Activated CD8-positive, alpha-beta T cell treated with anti-CD3 and anti-CD28 coated beads for 36 hours (primary cell): ENCODE measurements at regions not wholly inside any gene's neighbourhood (a gene's known extent, or its start where the extent isn't known, plus 50 kb on each side); places are given as distances from the start of the nearest gene placed in this dataset.
"Not testable (repeated sequence)": the region's sequence is repeated elsewhere in the genome, so short reads cannot be mapped to it uniquely, and the experiment has no call there.

ENCODE experiments used
- ATAC-seq: fragments of 200-7000 bp; cut with Tn5 transposase; one replicate; pipeline ENCODE4 v1.10.0; 2021; ENCODE audit warnings: mild to moderate bottlenecking, moderate library complexity
- CTCF ChIA-PET: fragments of 350-600 bp; sonication (Branson Sonifier 250); formaldehyde crosslinking; loops from one replicate; lab custom pipeline; 2021; ENCODE audit warnings: antibody characterized with exemption; lab: Charles Lee
- POLR2A ChIA-PET: fragments of 350-600 bp; sonication (Branson Sonifier 250); formaldehyde crosslinking; loops from one replicate; lab custom pipeline; 2021; ENCODE audit warnings: antibody characterized with exemption; lab: Charles Lee
- DNase-seq: peaks from one replicate; pipeline ENCODE4 v3.0.0-alpha.2; 2020
- H3K27ac Mint-ChIP-seq: one replicate; pipeline ENCODE4 v1.8.0; 2021; ENCODE audit warnings: mild to moderate bottlenecking, mixed read lengths
- H3K27me3 Mint-ChIP-seq: one replicate; pipeline ENCODE4 v1.8.0; 2021; ENCODE audit warnings: mixed read lengths
- H3K36me3 Mint-ChIP-seq: one replicate; pipeline ENCODE4 v1.8.0; 2021; ENCODE audit warnings: low read depth, mixed read lengths
- H3K4me1 Mint-ChIP-seq: one replicate; pipeline ENCODE4 v1.8.0; 2021; ENCODE audit warnings: low read depth, mixed read lengths
- H3K4me3 Mint-ChIP-seq: one replicate; pipeline ENCODE4 v1.8.0; 2021; ENCODE audit warnings: mild to moderate bottlenecking, moderate library complexity, mixed read lengths
- H3K9me3 Mint-ChIP-seq: one replicate; pipeline ENCODE4 v1.8.0; 2021; ENCODE audit warnings: mixed read lengths
- intact Hi-C: fragments of 100-400 bp; cut with micrococcal nuclease; formaldehyde crosslinking; loops from one replicate; pipeline ENCODE4 v1.10.0; 2022
- TF ChIP-seq, protein P1 (sequence below): fragments of 200-600 bp; IDR thresholded peaks from one replicate; pipeline ENCODE4 v1.8.0; 2022; ENCODE audit warnings: antibody characterized with exemption, mild to moderate bottlenecking

DNA sequence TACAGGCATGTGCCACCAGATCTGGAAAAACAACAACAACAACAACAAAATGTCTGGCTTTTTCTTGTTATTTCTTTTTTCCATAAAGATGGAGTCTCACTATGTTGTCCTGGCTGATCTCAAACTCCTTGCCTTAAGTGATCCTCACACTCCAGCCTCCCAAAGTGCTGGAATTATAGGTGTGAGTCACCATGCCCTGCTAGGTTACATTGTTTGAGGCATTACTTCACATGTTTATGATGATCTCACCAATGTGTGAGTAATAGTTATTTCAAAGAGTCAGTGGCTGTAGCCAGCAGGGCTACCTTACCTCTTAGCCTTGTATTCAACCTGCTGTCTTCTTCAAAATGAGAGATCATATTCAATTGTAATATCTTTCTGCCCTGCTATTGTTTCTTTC lies 445.7 kb downstream of the AMY1C start:
- H3K9me3 Mint-ChIP-seq: peaks cover 9% of the 10 kb centered on the region
- TF ChIP-seq, protein P1, sequence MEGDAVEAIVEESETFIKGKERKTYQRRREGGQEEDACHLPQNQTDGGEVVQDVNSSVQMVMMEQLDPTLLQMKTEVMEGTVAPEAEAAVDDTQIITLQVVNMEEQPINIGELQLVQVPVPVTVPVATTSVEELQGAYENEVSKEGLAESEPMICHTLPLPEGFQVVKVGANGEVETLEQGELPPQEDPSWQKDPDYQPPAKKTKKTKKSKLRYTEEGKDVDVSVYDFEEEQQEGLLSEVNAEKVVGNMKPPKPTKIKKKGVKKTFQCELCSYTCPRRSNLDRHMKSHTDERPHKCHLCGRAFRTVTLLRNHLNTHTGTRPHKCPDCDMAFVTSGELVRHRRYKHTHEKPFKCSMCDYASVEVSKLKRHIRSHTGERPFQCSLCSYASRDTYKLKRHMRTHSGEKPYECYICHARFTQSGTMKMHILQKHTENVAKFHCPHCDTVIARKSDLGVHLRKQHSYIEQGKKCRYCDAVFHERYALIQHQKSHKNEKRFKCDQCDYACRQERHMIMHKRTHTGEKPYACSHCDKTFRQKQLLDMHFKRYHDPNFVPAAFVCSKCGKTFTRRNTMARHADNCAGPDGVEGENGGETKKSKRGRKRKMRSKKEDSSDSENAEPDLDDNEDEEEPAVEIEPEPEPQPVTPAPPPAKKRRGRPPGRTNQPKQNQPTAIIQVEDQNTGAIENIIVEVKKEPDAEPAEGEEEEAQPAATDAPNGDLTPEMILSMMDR: no peak
- no peaks in the 10 kb centered on the region for H3K36me3 Mint-ChIP-seq

DNA sequence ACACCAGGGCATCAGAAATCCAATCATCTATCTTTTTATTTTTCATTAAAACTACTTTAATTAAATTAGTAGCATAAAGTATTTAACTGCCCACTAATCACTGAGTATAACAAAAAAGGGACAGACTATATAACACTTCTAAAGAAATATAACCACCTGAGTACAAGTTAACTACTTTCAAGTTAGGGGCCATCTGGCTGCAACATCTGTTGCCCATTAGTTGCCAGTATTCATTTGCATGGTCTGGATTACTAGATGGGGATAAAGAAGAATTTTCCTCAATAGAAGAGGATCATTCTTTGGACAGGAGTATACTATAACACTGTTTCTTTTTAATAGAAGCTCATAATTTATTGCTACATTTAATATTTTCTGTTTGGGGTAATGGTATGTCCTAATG lies 446.4 kb downstream of the AMY1C start:
- ATAC-seq (no peak), DNase-seq (no peak)
- Mint-ChIP-seq H3K4me1 (no peaks in the 10 kb centered on the region), H3K36me3 (no peaks in the 10 kb centered on the region), H3K27ac (no peak overlapping the region), H3K4me3 (no peak overlapping the region), H3K9me3 (peaks cover 6% of the 10 kb centered on the region), H3K27me3 (no peaks in the 10 kb centered on the region)
- intact Hi-C loops: no loop called here
- TF ChIP-seq, protein P1: no peak
- ChIA-PET POLR2A (no interaction called here), CTCF (no interaction called here)

More for the DNA sequence above, 445.7 kb downstream of the AMY1C start:
- CTCF ChIA-PET: no interaction called here
- H3K27ac Mint-ChIP-seq: no peak overlapping the region
- H3K4me1 Mint-ChIP-seq: no peaks in the 10 kb centered on the region
- no peak overlapping the region for H3K4me3 Mint-ChIP-seq
- intact Hi-C loops: no loop called here
- no peak for ATAC-seq
- no peak for DNase-seq
- POLR2A ChIA-PET: no interaction called here
- H3K27me3 Mint-ChIP-seq: no peaks in the 10 kb centered on the region

DNA sequence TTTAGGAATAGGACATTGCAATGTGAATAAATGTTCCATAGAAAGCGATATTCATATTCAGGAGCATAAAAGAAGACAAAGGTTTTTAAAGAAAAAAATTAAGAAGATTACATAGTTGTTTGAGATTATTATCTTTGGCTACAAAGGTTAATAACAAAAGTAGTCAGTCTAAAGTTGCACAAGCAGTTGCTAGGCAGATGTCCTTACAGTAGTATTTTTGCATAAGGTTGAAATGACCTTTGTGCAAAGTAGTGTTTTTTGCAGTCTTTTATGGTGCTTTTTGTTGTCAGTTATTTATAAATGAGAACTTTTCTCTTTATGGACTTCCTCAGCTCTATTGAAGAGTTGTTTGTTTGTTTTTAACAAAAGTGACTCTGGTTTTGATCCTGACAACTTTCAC lies 447.8 kb downstream of the AMY1C start:
- H3K27ac Mint-ChIP-seq: no peak overlapping the region
- ChIA-PET POLR2A (no interaction called here), CTCF (no interaction called here)
- H3K4me3 Mint-ChIP-seq: no peak overlapping the region
- ATAC-seq (no peak), DNase-seq (no peak)
- H3K36me3 Mint-ChIP-seq: no peaks in the 10 kb centered on the region
- no peaks in the 10 kb centered on the region for H3K4me1 Mint-ChIP-seq
- peaks cover 5% of the 10 kb centered on the region for H3K9me3 Mint-ChIP-seq
- H3K27me3 Mint-ChIP-seq: no peaks in the 10 kb centered on the region
- TF ChIP-seq, protein P1: no peak
- intact Hi-C loops: no loop called here

DNA sequence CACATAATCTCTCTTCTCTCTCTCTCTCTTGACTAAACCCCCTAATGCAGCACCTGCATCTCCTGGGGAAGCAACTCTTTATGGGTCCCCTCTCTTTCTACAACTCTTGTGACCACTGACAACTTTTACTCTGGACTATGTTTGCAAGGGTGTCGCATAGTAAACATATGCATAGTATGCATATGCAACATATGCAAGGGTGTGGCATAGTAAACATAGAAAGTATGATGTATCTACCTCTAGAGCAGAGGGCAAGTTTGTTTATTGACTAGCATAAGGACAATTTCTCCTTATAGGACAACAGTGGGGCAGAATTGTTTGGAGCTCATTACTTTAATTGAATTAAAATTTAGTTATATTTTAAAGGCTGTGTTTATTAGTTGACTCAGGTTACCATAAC lies 462.5 kb downstream of the AMY1C start:
- ATAC-seq (no peak), DNase-seq (no peak)
- ChIA-PET POLR2A (no interaction called here), CTCF (no interaction called here)
- Mint-ChIP-seq H3K9me3 (peaks cover 13% of the 10 kb centered on the region), H3K4me1 (no peaks in the 10 kb centered on the region), H3K36me3 (no peaks in the 10 kb centered on the region), H3K4me3 (no peak overlapping the region), H3K27ac (no peak overlapping the region), H3K27me3 (no peaks in the 10 kb centered on the region)
- TF ChIP-seq, protein P1: no peak
- intact Hi-C loops: no loop called here

DNA sequence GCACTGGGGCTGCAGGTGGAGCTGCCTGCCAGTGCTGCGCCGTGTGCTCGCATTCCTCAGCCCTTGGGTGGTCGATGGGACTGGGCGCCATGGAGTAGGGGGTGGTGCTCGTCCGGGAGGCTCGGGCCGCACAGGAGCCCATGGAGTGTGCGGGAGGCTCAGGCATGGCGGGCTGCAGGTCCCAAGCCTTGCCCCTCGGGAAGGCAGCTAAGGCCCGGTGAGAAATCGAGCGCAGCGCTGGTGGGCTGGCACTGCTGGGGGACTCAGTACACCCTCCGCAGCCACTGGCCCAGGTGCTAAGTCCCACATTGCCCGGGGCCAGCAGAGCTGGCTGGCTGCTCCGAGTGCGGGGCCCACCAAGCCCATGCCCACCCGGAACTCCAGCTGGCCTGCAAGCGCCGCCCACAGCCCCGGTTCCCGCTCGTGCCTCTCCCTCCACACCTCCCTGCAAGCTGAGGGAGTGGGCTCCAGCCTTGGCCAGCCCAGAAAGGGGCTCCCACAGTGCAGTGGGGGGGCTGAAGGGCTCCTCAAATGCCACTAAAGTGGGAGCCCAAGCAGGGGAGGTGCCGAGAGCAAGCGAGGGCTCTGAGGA lies 467.8 kb downstream of the AMY1C start:
- CTCF ChIA-PET, H3K4me3 Mint-ChIP-seq, H3K36me3 Mint-ChIP-seq, intact Hi-C loops, ATAC-seq, DNase-seq, POLR2A ChIA-PET, H3K4me1 Mint-ChIP-seq, H3K27ac Mint-ChIP-seq, H3K27me3 Mint-ChIP-seq: not testable (repeated sequence)
- H3K9me3 Mint-ChIP-seq: peaks cover 11% of the 10 kb centered on the region

DNA sequence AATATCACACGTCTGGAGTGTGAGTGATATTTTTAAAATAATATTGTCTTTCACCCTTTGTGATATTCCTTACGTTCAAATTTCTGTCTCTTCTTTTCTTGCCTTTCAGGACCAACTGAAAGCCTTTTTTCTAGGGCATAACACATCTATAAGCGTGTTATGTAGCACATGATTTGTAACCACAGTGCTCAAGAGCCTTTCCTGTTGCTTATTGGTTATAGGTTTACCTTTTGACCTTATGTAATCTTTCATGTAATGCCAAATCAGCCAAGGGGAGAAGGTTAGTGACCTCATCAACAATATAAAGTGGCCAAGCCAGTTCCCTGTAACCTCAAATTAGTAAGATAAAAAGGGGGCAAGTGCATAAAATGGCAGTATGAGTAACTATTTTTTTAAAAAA lies 480.2 kb downstream of the AMY1C start:
- no peaks in the 10 kb centered on the region for H3K36me3 Mint-ChIP-seq
- TF ChIP-seq, protein P1: no peak
- H3K27me3 Mint-ChIP-seq: no peaks in the 10 kb centered on the region
- intact Hi-C loops: no loop called here
- no peak overlapping the region for H3K27ac Mint-ChIP-seq
- POLR2A ChIA-PET: no interaction called here
- DNase-seq (no peak), ATAC-seq (no peak)
- no peak overlapping the region for H3K4me3 Mint-ChIP-seq
- H3K9me3 Mint-ChIP-seq: peaks cover 10% of the 10 kb centered on the region
- CTCF ChIA-PET: no interaction called here
- no peaks in the 10 kb centered on the region for H3K4me1 Mint-ChIP-seq
